Stimulated activated CD8-positive, alpha-beta memory T cell treated with anti-CD3 and anti-CD28 coated beads, Interleukin-4, amount 100 ng/mL, for 48 hours (primary cell): ENCODE measurements at regions not wholly inside any gene's neighbourhood (a gene's known extent, or its start where the extent isn't known, plus 50 kb on each side); places are given as distances from the start of the nearest gene placed in this dataset.
"Not testable (repeated sequence)": the region's sequence is repeated elsewhere in the genome, so short reads cannot be mapped to it uniquely, and the experiment has no call there.

ENCODE experiments used
- DNase-seq: peaks from one replicate; pipeline ENCODE4 v3.0.0-alpha.2; 2020

DNA sequence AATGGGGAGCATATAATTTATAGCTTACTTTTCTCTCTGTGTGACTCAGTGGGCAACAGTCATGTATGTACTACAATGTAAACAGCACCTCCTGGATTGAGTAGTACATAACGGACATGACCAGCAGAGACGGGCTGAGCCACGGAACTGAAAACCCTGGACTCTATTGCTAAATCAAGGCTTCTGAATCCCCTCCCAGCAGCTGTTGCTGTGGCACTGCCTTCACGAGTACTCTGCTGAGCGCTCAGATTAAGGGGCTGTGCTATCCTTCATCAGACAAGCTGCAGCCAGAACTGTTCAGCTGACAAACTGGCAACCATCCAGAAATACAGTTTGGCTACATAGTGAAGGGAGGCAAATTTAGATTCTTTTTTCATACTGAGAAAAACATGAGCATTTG, 131.3 kb upstream of the CCDC180 start:
- DNase-seq: no peak

DNA sequence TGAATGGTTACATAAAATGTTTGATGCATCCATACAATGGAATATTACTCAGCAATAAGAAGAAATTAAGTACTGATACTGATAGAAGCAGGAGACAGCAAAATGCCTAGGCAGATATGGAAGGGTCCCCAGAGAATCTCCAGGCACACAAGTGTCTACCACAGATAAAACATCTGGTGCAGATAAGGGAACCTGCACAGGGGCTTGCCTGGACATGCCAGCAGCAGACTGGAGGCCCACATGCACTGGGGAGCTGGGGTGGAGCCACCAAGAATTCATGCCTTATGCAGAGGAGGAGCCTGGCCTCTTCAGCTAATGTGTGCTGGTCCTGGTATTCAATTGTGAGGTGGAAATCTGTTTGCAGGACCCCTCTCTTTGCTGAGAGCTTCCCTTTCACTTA, 129.2 kb upstream of the CTSV start:
- not testable (repeated sequence) for DNase-seq

DNA sequence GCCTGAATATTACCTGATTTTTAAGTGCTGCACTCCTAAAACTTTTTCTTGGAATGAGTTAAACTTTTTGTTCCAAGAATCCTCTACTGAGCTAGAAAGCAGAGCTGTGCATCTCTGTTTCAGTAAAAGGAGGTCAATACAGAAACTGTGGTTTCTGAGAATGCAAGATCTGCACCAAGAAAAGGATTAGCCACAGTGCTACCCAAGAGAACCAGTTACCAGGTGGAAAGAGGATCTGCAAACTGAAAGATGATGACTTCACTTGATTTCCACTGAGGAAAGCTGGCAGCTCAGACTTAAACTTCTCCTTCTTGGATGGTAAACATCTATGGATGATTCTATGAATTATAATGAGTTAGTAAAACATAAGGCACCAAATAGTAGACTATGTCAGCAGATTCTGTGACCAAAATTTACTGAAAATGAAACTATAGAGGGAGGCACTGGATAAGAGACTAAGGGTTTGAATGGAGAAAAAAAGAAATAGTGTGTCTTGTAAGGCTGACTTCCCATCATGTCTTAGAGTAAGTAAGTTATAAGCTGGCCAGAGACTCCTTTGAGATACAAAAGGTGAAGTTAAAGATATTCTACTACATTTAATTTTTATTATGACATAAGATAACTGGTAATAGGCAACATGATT, 127.7 kb upstream of the CTSV start:
- not testable (repeated sequence) for DNase-seq

DNA sequence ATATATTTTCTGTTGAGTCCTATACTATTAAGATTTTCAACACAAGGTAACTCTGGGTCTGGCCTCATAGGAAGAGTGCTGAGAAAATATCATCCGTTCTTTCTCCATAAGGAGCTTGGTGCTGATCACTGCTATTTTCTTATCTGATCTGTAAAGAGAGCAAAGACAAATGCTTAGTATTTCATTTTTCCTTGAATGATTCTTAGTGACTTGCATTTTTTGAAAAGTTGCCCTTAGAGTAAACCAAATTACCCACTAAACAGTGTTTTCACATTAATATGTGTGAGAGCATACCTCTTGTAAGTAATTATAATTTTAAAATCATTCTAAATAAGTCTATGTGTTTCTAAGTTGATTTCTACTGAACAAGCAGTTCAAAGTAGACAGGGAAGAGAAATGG, 121.3 kb upstream of the CTSV start:
- no peak for DNase-seq

DNA sequence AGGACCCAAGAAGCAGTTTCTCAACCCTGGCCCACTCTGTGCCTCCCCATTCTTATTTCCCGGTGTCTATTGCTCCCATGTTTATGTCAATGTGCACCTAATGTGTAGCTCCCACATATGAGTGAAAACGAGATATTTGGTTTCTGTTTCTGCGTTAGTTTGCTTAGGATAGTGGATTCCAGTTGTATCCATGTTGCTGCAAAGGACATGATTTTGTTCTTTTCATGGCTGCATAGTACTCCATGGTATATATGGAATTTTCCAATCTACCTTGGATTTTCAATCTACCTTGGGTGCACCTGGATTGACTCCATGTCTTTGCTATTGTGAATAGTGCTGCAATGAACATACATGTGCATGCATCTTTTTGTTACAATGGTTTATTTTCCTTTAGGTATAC, 119.8 kb upstream of the CTSV start:
- DNase-seq: not testable (repeated sequence)

DNA sequence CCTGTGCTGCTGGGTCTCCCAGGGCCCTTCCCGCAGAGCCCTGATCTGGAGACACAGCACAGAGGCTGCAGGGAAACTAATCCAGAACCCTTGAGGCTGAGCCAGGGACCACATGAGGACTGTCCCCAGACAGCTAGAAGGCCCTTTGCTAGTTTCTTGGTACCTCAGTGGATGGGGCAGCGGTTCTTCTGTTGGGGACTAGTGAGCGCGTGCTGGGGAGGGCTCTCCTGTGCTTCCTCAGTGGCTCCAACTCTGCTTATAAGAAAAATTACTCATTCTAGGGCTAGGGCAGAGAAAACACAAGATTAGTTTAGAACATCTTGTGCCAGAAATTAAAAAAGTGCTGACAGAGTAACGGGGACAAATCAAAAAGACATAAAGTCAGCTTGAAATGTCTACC, 116.5 kb upstream of the CTSV start:
- not testable (repeated sequence) for DNase-seq

DNA sequence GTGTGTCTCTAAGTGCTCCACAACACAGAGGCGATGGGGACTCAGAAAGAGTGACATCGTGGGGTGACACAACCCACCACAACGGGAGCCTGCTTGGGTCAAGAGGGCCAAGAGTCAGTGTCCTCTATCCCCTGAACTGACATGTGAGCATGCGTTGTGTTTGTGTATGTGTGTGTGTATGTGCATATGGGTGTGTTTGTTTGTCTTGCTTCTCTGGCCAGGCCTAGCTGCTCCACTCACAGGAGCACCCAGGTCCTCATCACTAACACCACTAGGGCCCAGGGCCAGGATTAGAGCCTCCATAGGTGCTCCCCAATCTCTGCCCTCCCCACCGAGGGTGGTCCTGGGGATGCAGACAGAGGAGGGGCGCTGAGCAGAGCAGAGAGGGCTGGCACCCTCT, 115.0 kb upstream of the CTSV start:
- no peak for DNase-seq

DNA sequence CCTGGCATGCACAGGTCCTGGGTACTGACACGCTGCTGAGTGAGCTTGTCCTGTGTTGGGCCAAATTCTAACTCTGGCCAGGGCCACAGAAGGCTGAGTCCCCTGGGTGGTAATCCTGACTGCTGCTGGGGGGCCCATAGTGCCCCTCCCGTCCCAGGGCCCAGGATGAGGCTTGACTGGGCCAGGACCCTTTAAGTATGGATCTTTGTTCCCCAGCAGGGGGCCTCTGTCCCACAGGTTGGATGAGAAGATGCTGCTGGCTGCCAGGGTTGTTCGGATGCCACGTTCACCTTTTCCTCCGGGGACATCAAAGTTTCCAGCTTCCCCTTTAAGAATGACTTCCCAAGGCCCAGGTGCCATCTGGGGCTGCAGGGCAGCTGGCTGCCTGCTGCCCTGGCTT, 114.2 kb upstream of the CTSV start:
- DNase-seq: not testable (repeated sequence)

DNA sequence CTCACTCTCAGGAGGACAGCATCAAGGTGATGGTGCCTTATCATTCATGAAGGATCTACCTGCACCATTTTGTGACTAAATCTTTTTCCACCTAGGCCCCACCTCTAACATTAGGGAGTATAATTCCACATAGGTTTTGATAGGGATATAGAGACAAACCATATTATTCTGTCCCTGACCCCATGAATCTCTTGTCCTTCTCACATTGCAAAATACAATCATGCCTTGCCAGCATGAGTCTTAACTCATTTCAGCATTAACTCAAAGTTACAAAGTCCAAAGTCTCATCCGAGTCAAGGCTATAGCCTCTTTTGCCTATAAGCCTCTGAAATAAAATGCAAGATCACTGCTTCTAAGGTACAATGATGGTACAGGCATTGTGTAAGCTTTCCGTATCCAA, 111.5 kb upstream of the CTSV start:
- DNase-seq: not testable (repeated sequence)

DNA sequence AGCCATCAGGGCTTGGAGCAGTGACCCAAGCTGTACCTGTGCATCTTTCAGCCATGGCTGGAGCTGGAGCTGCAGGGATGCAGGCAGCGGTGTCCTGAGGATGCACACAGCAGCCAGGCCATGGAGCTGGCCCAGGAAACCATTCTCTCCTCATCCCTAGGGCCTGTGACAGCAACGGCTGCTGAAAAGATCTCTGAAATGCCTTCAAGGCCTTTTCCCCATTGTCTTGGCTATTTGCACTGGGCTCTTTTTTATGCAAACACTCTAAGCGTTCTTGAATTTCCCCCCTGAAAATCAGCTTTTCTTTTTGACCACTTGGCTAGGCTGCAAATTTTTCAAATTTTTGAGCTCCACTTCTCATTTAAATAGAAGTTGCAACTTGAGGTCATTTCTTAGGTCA, 109.5 kb upstream of the CTSV start:
- not testable (repeated sequence) for DNase-seq

DNA sequence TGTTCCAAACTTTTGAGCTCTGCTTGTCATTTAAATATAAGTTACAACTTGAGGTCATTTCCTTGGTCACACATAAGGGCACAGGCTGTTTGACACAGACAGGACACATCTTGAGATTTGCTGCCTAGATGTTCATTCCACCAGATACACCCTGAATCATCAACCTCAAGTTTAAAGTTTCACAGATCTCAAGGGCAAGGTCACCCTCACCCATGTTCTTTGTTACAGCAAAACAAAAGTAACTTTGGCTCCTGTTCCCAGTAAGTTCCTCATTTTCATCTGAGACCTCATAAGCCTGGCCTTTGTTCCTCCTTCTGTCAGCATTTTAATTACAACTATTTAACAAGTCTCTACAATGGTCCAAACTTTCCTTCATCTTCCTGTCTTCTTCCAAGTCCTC, 106.7 kb upstream of the CTSV start:
- DNase-seq: not testable (repeated sequence)

DNA sequence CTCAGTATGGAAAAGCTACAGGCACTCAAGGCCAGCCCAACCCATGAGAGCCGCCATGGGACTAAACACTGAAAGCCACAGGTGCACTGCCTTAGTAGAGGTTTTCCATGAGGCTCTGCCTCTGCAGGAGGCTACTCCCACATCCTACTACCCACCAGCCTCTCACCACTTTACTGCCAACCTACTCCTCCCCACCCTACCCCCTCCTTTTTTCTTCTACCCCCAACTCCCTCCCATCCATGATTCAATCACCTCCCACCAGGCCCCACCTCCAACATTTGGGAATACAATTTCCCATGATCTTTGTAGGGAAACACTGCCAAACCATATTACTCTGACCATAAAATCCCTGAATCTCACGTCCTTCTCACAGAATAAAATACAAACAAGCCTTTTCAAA, 101.6 kb upstream of the CTSV start:
- no peak for DNase-seq

DNA sequence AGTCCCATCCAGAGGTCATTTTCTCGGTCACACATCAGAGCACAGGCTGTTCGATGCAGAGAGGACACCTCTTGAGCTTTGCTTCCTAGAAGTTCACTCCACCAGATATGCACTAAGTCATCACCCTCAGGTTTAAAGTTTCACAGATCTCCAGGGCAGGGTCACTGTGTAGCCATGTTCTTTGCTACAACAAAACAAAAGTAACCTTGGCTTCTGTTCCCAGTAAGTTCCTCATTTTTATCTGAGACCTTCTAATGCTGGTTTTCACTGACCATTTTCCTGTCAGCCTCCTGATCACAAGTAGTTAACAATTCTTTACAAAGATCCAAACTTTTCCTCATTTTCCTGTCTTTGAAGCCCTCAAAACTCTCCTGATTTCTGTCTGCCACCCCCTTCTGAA, 97.5 kb upstream of the CTSV start:
- no peak for DNase-seq

DNA sequence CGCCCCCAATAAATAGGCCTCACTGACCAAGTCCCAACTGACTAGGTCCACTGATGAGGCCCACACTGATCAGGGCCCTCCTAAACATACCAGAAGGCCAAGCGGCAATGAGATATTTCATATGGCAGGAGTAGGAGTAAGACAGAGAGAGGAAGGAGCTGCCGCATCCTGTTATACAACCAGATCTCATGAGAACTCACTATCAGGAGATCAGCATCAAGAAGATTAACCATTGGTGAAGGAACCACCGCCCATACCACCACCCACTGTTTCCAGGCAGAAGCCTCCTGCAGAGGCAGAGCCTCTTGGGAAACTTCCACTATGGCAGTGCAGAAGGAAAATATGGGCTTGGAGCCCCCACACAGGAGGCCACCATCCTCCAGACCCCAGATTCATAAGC, 95.0 kb upstream of the CTSV start:
- not testable (repeated sequence) for DNase-seq

DNA sequence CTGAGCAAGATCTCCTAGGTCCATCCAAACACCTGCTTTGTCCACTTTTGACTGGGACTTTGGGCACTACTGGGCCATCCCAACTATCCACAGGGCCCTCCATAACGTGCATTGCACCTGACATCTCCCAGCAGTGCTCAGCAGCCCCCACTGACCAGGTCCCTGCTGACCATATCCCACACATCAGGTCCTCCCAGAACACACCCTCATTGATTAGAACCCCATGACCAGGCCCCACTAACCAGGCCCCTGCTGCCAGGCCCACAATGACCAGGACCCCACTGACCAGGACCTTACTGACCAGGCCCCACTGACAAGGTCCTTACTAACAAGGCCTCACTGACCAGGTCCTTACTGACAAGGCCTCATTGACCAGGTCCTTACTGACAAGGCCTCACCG, 93.9 kb upstream of the CTSV start:
- DNase-seq: no peak

DNA sequence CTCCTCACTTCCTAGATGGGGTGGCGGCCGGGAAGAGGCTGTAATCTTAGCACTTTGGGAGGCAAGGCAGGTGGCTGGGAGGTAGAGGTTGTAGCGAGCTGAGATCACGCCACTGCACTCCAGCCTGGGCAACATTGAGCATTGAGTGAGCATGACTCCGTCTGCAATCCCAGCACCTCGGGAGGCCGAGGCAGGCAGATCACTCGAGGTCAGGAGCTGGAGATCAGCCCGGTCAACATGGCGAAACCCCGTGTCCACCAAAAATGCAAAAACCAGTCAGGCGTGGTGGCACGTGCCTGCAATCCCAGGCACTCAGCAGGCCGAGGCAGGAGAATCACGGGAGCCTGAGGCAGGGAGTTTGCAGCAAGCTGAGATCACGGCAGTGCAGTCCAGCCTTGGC, 91.9 kb upstream of the CTSV start:
- DNase-seq: not testable (repeated sequence)

DNA sequence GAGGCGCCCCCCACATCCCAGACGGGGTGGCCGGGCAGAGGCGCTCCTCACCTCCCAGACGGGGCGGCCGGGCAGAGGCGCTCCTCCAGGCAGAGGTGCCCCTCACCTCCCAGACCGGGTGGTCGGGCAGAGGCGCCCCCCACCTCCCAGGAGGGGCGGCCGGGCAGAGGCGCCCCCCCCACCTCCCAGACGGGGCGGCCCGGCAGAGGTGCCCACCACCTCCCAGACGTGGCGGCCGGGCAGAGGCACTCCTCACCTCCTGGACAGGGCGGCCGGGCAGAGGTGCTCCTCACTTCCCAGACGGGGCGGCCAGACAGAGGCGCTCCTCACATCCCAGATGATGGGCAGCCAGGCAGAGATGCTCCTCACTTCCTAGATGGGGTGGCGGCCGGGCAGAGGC, 91.4 kb upstream of the CTSV start:
- DNase-seq: not testable (repeated sequence)

DNA sequence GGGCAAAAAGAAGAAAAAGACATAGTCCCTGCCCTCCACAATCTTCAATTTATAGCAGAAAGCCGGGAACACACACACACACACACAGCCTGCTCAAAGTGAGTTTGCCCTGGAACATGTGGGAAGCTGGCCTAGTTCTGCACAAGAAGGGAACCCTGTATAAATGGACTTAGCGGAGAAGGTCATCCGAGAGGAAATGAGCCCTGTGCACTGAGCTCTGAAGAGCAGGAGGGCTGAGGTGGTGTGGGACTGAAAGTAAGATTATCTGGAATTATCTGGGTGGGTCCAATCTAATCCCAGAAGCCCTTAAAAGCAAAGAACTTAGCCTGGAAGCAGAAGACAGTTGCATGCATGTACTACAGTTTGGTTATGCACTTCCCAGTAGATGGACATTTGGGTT, 90.0 kb upstream of the CTSV start:
- no peak for DNase-seq

DNA sequence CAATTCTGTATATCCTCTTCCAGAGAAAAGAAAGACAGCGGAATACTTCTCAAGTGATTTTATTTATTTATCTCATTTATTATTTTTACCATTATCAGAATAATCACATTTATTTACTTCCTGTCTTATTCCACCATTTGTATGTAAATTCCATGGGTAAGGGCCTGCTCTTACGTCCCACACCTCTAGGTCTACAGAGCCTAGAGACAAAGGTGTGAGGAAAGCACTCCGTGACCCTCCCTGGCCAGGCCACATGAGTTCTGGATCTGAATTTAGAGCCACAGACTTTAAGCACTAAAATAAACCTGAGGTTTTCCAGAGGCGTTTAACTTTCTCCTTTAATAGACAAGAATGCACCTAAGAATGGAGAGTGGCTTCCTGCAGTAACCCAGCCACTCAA, 85.3 kb upstream of the CTSV start:
- DNase-seq: no peak

DNA sequence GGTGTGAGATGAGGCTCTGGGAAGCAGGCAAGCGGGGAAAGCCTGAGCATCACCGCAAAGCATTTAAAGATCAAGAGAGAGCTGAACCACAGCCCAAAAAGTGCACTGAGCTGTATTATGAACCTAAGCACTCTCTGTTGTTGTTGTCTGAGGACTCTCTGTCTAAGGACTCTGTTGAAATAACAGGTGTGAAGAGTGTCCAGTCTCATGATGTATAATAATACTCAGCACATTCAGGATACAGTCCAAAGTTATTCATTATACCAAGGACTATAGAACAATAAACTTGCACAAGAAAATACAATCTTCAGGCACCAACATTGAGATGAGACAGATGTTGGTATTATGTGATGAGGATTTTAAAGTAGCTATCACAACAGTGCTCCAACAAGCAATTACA, 71.8 kb upstream of the CTSV start:
- DNase-seq: no peak

DNA sequence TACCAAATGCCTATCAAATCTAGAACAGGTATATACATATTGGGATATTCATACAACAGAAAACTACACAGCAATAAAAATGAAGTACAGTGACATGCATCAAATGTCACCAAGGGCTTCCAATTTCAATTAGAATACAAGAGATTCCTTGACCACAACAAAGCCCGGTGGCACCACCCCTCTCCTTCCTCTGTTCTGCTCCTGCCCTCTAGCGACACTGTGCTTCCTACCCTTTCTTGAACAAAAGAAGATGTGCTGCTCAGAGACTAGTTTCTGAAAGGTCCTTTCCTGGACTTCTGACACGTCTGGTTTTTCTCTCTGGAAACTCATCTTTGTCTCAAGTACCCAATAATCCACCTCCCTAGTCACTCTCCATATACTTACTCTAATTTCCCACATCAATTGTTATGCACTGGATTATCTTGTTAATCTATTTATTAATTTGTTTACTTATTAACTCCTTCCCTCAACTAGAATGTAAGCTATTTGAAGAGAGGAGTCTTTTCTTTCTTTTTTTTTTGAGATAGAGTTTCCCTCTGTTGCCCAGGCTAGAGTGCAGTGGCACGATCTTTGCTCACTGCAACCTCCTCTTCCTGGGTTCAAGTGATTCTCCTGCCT, 70.4 kb upstream of the CTSV start:
- DNase-seq: peak; percentile 47

DNA sequence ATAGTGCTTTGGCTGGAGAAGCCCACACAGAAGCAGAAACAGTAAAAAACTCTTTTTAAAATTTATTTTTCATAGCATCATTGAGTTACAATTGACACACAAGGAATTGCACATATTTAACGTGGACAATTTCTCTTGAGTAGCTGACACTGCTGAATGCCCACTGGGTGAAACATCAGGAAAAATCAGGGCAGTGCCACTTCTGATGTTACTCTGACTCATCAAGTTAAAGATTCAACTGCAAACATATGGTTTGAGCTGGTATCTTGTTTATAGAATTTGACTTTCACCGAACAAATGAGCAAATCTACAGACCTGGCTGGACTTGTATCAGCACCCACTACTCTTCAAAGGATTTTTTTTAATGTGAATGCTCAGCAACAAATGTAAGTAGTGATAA, 66.3 kb upstream of the CTSV start:
- not testable (repeated sequence) for DNase-seq

DNA sequence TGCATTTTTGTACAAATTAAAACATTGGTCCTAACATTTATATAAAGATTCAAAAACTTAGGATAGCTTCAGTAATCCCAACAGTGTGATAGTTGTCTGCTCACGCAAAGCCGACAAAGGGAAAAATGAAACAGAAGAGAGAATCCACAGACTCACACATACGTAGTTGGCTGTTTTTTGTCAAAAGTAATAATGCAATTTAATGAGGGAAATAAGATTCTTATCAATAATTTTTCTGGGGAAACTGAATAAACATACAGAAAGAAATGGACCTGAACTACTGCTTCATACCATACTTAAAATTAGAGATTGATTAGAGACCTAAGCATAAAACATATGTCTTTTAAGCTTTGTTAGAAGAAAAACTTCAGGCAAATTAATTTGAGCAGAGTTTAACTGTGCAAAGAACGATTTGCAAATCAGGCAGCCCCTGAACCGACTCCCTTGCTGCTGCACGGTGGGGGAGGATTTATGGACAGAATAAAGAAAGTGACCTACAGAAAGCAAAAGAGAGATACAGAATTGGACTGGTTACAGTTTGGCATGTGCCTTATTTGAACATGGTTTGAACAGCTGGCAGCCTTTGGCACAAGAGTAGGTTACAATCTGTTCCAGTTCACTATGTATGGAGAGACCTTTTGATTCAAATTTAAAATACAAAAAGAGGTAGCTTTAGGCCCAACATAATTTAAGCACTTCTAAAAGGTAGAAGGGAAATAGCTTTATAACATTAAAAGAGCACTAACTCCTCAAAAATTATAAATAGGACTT, 64.9 kb upstream of the CTSV start:
- DNase-seq: not testable (repeated sequence)

DNA sequence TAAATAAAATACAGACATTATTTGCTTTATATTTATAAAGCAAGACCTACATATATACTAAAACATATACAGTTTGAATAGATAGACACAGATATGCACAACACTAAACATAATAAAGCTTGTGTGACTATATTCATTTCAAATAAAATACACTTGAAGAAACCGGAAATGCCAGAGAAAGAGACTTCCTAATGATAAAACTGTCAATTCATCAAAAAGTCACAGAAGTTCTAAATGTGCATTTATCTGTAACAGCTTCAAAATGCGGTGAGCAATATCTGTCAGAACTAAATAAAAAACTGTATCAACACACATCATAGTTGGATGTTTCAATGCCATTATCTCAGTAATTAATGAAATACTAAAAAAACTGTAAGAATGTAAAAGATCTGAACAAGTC, 60.6 kb upstream of the CTSV start:
- not testable (repeated sequence) for DNase-seq
